ENCODE measurements at regions not wholly inside any gene's neighbourhood (a gene's known extent, or its start where the extent isn't known, plus 50 kb on each side); places are given as distances from the start of the nearest gene placed in this dataset.
"Not testable (repeated sequence)": the region's sequence is repeated elsewhere in the genome, so short reads cannot be mapped to it uniquely, and the experiment has no call there.

DNA sequence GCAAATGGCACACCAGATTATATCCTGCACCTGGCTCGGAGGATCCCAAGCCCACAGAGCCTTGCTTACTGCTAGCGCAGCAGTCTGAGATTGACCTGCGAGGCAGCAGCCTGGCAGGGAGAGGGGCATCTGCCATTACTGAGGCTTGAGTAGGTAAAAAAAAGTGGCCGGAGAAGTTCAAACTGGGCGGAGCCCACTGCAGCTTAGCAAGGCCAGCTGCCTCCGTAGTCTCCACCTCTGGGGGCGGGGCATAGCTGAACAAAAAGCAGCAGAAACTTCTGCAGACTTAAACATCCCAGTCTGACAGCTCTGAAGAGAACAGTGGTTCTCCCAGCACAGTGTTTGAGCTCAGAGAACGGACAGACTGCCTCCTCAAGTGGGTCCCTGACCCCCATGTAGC, 85.4 kb upstream of the TMEM170B start:
- DNase-seq (ENCODE audit: low read depth): not testable (repeated sequence)

DNA sequence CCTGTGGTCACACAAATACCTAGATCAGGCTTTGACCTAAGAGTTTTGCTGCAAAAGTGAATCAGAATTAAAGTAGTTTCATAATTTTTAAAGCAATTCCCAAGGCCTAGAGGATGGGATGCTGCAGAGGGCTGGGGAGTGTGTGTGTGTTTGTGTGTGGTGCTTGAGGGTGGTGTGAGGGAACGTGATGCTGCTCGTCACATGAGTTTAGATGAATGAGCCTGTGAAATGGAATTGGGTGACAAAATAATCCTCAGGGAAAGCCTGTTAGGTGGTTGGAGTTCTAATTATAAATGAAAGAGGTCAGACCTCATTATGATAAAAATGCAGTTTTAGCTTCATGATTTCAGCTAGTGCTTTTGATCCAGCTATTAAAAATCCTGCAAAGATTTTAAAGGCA, 87.5 kb upstream of the TMEM170B start:
- no peak for DNase-seq (ENCODE audit: low read depth)

GRCh38 chr6:11449408-11449807, 88.1 kb upstream of the TMEM170B start:
- no peak for DNase-seq (ENCODE audit: low read depth)

- DNase-seq (ENCODE audit: low read depth): no peak
Observed at GRCh38 chr6:11448038-11448437, 89.5 kb upstream of the TMEM170B start.

- DNase-seq (ENCODE audit: low read depth): no peak
Observed at GRCh38 chr6:11447265-11447664, 90.3 kb upstream of the TMEM170B start.

- DNase-seq (ENCODE audit: low read depth): no peak
Observed at GRCh38 chr6:11445146-11445545, 92.4 kb upstream of the TMEM170B start.

DNA sequence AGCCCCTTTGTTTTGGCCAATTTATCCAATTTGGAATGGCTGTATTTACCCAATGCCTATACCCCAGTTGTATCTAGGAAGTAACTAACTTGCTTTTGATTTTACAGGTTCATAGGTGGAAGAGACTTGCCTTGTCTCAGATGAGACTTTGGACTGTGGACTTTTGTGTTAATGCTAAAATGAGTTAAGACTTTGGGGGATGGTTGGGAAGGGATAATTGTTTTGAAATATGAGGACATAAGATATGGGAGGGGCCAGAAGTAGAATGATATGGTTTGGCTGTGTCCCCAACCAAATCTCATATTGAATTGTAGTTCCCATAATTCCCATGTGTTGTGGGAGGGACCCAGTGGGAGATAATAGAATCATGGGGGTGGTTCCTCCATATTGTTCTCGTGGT, 94.4 kb upstream of the TMEM170B start:
- not testable (repeated sequence) for DNase-seq (ENCODE audit: low read depth)

GRCh38 chr6:11442495-11442894, 95.1 kb upstream of the TMEM170B start:
- no peak for DNase-seq (ENCODE audit: low read depth)

GRCh38 chr6:11439876-11440275, 97.7 kb upstream of the TMEM170B start:
- DNase-seq (ENCODE audit: low read depth): no peak

DNA sequence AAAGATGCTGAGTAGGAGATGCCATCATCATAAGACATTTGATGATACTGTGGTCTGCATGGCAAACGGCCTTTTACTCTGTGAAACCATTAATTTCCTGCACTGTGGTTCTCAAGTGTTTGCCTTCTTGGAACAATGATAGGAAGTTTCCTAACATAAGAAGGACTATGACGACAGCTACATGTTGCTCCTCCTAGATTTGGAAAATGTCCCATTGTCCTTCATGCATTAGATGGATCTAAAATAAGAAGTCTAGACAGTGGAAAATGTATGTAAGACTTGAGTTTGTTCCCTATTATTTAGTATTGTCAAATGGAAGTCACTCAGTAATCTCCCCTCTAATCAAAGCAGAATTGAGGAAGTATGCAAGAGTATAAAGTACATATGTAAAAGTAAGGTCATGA, 98.5 kb upstream of the TMEM170B start:
- DNase-seq (ENCODE audit: low read depth): no peak

- DNase-seq (ENCODE audit: low read depth): no peak
Observed at GRCh38 chr6:11437824-11438459, 99.6 kb upstream of the TMEM170B start.

GRCh38 chr6:11436508-11437096, 100.9 kb upstream of the TMEM170B start:
- no peak for DNase-seq (ENCODE audit: low read depth)

DNA sequence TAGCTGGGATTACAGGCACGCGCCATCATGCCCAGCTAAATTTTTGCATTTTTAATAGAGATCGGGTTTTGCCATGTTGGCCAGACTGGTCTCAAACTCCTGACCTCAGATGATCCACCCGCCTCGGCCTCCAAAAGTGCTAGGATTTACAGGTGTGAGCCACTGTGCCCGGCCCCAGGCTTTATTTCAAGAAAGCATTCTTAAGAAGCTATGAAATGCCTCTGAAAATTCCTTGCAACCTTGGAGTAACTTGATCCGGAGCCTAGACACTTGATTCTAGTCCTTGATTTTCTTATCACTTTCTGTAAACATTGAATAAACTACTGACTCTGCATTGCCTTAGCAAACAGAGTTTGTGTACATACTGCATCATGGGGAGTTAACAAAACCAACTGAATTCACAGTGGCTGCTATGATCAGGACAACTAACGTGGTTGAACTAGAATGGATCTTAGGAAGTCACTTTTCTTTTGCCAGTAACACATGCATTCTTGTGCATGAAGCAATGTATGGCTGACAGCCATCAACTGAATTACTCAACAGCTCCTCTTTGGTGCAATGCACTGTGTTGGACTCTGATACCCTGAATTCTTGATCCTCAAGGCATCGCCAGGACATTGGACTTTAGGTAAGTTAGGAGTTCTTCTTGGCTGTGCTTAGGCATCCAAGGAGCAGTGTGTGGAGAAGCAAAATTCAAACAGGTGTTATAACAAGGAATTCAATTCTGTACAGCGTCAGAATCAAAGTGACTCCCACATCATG, 102.8 kb upstream of the TMEM170B start:
- no peak for DNase-seq (ENCODE audit: low read depth)

GRCh38 chr6:11433860-11434259, 103.7 kb upstream of the TMEM170B start:
- no peak for DNase-seq (ENCODE audit: low read depth)

DNA sequence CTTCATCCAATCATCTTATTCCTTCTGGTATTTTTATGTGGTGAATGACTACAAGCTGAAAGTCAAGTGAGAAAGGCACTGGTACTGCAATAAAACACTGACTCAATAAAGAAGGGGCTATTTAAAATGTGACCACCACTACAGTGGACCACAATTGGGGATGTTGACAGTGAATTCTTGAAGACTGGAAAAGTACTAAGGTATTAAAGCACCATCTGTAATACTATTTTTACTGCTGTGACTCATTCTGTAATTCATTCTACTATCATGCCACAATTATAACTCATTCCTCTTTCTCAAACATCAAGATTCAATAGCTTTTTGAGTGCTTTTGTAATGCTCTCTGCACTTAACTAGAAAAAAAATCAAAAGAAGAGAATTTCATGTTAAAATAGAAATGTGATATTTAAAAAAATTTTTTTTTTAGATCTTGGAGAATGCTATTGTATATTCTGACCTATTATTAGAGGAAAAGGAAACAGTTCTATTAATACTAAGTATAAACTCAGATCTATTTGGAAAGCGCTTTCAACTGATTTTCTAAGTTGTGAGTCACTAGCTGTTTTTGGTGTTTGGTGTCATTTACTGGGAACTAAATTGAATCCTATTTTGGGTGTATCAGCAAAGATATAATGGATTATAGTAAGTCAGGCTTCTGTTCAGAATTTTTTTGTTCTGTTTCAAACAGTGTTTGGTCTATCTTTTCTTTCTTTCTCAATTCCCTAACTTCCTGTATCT, 104.7 kb upstream of the TMEM170B start:
- no peak for DNase-seq (ENCODE audit: low read depth)

DNA sequence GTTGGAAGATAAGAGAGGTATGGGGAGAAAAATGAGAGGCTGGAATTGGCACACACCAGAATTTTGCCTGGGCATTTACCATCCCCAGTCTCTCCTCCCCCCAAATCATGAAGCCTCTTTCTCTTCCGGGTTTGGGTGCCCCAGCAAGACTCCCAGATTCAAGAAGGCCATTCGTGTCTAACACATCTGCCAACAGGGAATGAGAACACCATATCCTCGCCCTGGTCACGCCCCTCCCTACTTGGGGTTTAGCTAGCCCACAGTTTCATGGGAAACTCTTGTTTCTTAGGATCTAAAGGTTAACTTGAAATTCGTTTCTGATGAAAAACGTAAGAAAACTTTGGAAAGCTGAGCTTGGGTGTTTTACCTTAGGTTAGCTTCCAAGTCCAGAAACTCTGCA, 105.5 kb upstream of the TMEM170B start:
- DNase-seq (ENCODE audit: low read depth): no peak

GRCh38 chr6:11431455-11431937, 106.1 kb upstream of the TMEM170B start:
- no peak for DNase-seq (ENCODE audit: low read depth)

DNA sequence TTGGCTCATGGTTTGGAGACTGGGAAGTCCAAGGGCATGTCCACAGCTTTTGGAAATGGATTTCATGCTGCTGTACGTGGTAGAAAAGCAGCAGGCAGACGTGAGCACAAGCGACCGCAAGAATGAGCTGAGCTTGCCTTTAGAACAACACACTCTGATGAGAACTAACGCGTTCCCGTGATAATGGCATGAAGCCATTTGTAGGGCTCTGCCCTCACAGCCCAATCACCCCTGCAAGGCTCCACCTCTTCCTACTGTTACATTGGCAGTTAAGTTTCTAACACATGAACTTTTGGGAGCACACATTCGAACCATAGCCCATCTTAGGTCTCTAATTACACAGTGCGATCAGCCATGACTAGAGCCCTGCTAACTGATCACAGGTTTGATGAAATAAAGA, 107.5 kb upstream of the TMEM170B start:
- DNase-seq (ENCODE audit: low read depth): no peak

GRCh38 chr6:11429577-11429976, 108.0 kb upstream of the TMEM170B start:
- no peak for DNase-seq (ENCODE audit: low read depth)

DNA sequence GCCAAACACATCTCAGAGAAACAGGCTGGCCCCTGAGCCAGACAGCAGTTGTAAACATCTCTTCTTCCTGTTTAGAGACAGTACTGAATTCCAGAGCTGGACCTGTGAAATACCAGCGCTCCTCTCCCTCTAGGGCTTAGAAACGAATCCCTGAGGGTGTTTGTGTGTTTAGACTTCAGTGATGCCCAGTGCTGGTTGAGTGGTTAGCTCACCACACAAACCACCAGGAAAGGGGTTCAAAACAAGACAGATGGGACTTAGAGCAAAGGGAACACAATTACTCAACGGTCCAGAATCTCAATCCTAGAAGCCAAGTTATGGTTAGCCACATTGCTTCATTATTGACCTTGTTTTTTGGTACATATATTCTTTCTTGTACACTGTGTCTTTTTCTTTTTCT, 108.7 kb upstream of the TMEM170B start:
- DNase-seq (ENCODE audit: low read depth): no peak

GRCh38 chr6:11428371-11428770, 109.2 kb upstream of the TMEM170B start:
- DNase-seq (ENCODE audit: low read depth): no peak

DNA sequence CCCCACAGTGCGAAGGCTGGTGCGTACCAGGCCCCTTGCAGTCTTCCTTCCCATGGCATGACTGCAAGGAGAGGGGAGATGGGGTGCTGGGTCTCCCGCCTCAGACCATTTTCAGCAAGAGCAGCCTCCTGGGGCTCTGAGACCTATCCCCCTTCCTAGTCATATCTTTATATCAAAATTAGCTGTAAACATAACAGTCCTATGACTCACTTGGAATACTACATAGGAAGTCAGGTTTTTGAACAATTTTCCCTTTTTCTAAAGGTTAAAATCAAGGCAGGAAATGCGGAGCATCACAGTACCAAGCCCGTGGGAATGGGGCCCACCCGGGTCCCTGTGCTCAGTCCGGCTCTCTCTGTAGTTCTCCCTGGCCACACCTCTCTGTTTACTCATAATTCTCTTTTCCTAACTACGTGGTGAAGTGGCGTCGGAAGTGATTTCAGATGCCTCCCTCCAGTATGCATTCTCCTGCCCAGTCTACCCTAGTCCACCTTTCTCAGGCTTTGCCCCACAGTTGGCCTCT, 109.8 kb upstream of the TMEM170B start:
- no peak for DNase-seq (ENCODE audit: low read depth)
